Colonic mucosa (tissue), 4 donors: ENCODE measurements at regions not wholly inside any gene's neighbourhood (a gene's known extent, or its start where the extent isn't known, plus 50 kb on each side); places are given as distances from the start of the nearest gene placed in this dataset.

Source experiments
- DNase-seq: peaks from one replicate; pipeline ENCODE4 v3.0.0-alpha.2; 2020
- H3K27ac ChIP-seq: fragments of 200-600 bp; one replicate; pipeline ENCODE4 v1.8.0; 2021
- H3K27me3 ChIP-seq: fragments of 200-600 bp; one replicate; pipeline ENCODE4 v1.8.0; 2021
- H3K36me3 ChIP-seq: fragments of 200-600 bp; one replicate; pipeline ENCODE4 v1.8.0; 2021
- H3K4me1 ChIP-seq: fragments of 200-600 bp; one replicate; pipeline ENCODE4 v1.8.0; 2021; ENCODE audit warnings: mild to moderate bottlenecking
- H3K4me3 ChIP-seq: fragments of 200-600 bp; one replicate; pipeline ENCODE4 v1.8.0; 2021
- H3K9ac ChIP-seq, 2 donors: one replicate each; pipeline ENCODE4 v1.7.0; 2013; ENCODE audit warnings: control low read depth in 2 of 2, low read depth in 2 of 2, low read length in 2 of 2
- H3K9me3 ChIP-seq: fragments of 200-600 bp; one replicate; pipeline ENCODE4 v1.8.0; 2021
- CTCF ChIP-seq: fragments of 200-600 bp; IDR thresholded peaks from one replicate; pipeline ENCODE4 v1.8.0; 2022; ENCODE audit warnings: antibody characterized with exemption, mild to moderate bottlenecking
- intact Hi-C: fragments of 100-400 bp; cut with DNase I; formaldehyde crosslinking; loops from one replicate; pipeline ENCODE4 v1.14.1; 2022
- donor health status: healthy.
- donor health status: DM: no; HTN: no; CAD: no.
- donor health status: DM: no; HTN: no; CAD: no.

DNA sequence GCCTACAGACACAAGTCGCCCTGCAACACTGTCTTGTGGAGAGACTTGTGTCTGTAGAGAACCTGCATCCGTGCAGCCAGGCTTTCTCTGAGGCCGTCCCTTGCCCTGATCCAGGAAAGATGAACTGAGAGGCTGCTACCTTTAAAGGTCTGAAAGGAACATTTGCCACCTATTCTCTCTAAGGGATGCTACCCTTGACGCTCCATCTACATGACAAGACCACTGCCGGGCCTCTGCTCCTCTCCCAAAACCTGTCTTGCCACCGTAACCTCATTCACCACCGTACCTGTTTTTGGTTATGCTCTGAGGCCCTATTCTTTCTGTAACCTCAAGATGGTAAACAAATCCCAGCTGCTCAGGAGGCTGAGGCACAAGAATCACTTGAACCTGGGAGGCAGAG lies 73.9 kb downstream of the FOXF2 start:
- Histone ChIP-seq H3K36me3 (no peaks in the 10 kb centered on the region), H3K27ac (no peak overlapping the region), H3K4me3 (no peak overlapping the region), H3K27me3 (no peaks in the 10 kb centered on the region), H3K9me3 (no peaks in the 10 kb centered on the region), H3K9ac (no peak overlapping the region), H3K4me1 (no peaks in the 10 kb centered on the region)
- DNase-seq, result no peak
- intact Hi-C loops, result no loop called here
- no peak for TF ChIP-seq CTCF

DNA sequence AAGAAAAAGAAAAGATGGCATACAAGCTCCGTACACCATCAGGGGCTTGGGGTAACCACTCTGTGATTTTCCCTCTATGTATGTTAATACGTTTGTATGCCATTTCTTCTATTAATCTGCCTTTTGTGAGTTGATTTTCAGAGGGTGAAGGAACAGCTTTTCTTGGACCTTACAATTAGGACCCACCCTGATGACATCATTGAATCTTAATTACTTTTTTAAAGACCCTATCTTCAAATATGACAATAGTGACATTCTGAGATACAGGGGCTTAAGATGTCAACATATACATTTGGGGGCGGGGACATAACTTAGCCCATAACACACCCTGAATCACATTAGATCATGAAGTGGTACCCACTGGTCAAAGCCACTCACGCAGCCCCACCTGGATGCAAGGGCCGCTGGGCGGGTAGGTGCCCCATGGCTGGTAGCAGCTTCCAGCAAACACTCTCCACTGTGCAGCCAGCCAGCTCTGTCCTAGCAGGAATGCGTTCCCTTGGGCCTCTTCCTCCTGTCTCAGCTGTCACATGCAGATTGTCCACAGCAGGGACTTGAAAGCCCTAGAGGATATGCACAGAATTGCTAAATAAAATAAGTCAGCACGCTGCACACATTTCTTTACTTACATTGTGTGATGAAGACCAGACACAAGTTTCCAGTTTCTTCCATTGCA lies 74.5 kb downstream of the FOXF2 start:
- no peak overlapping the region for H3K9ac ChIP-seq
- no peak overlapping the region for H3K4me3 ChIP-seq
- H3K27ac ChIP-seq, result no peak overlapping the region
- H3K36me3 ChIP-seq, result no peaks in the 10 kb centered on the region
- intact Hi-C loops, result no loop called here
- no peak for TF ChIP-seq CTCF
- DNase-seq, result no peak
- no peaks in the 10 kb centered on the region for H3K9me3 ChIP-seq
- H3K27me3 ChIP-seq, result no peaks in the 10 kb centered on the region
- H3K4me1 ChIP-seq, result no peaks in the 10 kb centered on the region

DNA sequence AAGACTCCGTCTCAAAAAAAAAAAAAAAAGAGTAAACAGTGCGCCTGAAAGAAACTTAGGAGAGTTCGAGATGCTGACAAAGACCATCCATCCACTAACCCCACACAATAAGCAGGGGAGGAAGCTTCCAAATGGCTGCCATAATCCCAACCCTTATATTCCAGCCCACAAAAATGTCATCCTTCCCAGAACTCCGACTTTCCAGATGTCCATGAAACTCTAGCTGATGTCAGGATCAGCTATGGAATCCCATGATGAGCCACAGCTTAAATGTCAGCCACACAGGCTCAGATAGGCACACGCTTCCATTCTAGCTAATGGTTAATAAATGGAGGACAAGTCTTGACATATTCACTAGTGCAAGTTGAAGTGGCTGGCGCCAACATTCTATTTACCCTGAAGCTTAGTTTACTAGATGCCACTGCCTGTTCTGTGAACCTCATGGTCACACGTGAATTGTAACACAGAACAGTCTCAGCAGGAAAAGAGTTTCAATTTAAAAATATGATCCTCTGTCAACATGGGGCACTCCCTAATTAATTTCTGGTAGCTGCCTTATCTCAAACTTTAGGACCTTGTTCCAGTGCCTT lies 75.5 kb downstream of the FOXF2 start:
- H3K4me1 ChIP-seq, result no peaks in the 10 kb centered on the region
- H3K27me3 ChIP-seq, result no peaks in the 10 kb centered on the region
- H3K9me3 ChIP-seq, result no peaks in the 10 kb centered on the region
- no peak overlapping the region for H3K4me3 ChIP-seq
- no peak for DNase-seq
- H3K9ac ChIP-seq, result no peak overlapping the region
- intact Hi-C loops, result no loop called here
- no peaks in the 10 kb centered on the region for H3K36me3 ChIP-seq
- no peak for TF ChIP-seq CTCF
- H3K27ac ChIP-seq, result no peak overlapping the region

GRCh38 chr6:1468126-1468525 lies 78.8 kb downstream of the FOXF2 start:
- no peaks in the 10 kb centered on the region for H3K4me1 ChIP-seq
- H3K27me3 ChIP-seq, result no peaks in the 10 kb centered on the region
- DNase-seq, result no peak
- no peak for TF ChIP-seq CTCF
- H3K9ac ChIP-seq, result no peak overlapping the region
- intact Hi-C loops, result no loop called here
- no peaks in the 10 kb centered on the region for H3K9me3 ChIP-seq
- no peak overlapping the region for H3K27ac ChIP-seq
- no peaks in the 10 kb centered on the region for H3K36me3 ChIP-seq
- H3K4me3 ChIP-seq, result no peak overlapping the region

- Histone ChIP-seq H3K9ac (no peak overlapping the region), H3K27me3 (no peaks in the 10 kb centered on the region), H3K4me1 (no peaks in the 10 kb centered on the region), H3K9me3 (no peaks in the 10 kb centered on the region), H3K36me3 (no peaks in the 10 kb centered on the region), H3K4me3 (no peak overlapping the region), H3K27ac (no peak overlapping the region)
- no peak for TF ChIP-seq CTCF
- intact Hi-C loops, result no loop called here
- no peak for DNase-seq
Observed at GRCh38 chr6:1470040-1470439, 80.7 kb downstream of the FOXF2 start.
